ENCODE measurements at regions not wholly inside any gene's neighbourhood (a gene's known extent, or its start where the extent isn't known, plus 50 kb on each side); places are given as distances from the start of the nearest gene placed in this dataset.

- DNase-seq = no peak
These were observed 50.8 kb upstream of the KCNJ6 start for GRCh38 chr21:37967036-37967435.

DNA sequence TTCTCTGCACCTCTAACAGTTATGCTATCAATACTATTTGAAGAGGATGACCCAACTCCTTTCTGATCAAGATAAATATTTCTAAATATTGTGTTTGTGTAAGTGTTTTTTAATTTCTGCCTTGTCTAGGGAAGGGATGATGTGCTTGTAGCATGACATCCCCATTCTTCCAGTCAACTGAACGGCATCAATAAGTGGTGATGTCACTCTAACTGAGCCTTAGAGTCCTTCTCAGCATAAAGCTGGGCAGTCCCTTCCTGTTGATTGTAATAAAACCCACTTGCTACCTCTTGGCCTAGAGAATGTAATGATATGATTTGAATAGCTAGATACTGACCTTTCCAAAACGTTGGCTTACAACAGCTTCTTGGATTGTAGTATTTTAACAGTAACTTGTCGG lies 52.5 kb upstream of the KCNJ6 start:
- no peak for DNase-seq

DNA sequence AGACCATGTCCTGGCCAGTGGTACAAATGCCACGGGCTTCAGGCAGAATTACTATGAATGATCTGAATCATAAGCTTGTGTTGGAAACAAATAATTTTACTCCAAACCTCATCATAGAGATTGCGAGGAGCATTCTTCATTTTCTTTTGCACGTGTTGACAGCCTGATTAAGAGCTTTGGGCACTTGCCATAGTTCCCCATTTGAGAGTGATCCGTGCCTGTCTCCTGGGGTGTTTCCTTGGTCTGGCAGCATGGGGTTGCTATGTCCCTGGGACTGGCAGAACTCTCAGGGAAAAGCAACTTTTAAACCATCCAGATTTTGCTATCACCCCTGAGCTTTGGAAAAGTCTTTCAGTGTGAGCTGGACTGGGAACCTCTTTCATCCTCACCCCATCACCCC lies 54.3 kb upstream of the KCNJ6 start:
- DNase-seq = no peak

DNA sequence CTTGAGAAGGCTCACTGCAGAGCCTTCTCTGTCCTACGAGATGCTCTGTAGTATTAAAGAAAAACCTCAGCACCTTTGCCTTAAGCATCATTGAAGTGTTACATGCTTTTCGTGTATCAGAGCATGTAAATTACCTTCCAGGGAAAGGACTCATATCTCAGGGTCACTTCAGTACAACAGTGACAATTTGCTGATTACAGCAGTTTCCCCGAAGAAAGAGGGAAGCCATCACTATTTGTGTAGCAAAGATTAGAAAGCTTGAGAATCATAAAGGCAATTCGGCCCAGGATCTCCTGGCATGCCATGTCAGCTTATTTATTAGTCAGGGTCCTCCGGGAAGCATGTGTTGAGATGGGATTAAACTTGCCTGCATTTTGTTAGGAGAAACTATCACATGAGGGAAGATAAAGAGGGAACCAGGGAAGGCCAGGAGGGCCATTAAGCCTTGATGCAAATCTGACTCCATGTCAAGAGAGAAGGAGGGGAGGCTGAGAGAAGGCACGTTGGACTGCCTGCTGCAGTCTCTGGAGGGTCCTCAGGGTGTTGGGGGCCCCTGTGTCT lies 55.2 kb upstream of the KCNJ6 start:
- DNase-seq = no peak

DNA sequence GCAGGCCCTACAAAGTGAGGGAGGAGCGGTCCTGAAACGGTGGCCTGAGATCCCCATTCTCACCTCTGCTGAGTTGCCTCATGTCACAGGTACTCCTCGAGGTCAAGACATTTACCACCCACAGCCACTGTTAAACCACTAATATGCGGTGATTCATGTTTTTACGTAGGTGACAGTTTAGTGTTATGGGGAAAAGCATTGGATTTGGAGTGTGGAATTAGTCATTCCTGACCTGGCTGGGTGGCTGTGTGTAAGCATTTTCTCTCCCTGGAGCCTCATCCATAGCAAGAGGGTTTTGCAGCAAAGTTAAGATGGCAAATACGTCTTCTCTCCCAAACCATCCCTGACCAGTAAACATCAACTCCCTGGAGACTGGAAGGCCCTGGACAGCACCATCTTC lies 57.8 kb upstream of the KCNJ6 start:
- DNase-seq = peak; percentile 75

DNA sequence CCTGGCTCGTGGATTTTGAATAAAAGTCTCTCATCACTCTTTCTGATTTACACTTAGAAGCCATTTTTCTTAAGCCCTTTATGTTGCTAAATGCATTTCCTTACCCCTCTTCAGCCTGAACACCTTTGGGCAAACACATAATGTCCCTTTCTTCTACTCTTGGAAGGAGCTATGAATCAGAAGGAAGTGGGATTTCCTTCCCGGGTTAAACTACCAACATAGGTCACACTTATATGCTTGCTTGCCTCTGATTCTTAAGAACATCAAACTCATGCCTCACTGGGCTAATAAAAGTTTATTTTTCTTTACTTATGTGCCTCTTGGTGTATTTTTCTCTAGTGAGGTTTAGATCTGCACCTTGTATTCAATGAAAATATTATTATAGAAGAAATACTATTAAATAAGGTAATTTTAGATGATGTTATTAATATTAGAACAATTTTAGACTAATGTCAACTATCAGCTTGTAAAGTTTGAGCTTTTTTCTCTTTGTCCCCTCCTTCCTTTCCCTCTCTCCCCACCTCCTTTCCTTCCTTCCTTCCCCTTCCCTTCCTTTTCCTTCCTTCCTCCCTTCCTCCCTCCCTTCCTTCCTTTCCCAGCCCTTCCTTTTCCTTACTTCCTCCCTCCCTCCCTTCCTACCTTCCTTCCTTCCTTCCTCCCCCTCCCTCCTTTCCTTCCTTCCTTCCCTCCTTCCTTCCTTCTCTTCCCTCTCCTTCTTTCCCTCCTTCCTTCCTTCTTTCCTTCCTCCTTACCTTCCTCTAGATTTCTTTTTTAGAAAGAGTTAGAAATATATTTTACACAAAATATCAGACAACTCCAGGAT lies 66.5 kb upstream of the KCNJ6 start:
- peak; percentile 37 for DNase-seq

GRCh38 chr21:37983336-37984095 lies 67.3 kb upstream of the KCNJ6 start:
- DNase-seq = peak; percentile 90

DNA sequence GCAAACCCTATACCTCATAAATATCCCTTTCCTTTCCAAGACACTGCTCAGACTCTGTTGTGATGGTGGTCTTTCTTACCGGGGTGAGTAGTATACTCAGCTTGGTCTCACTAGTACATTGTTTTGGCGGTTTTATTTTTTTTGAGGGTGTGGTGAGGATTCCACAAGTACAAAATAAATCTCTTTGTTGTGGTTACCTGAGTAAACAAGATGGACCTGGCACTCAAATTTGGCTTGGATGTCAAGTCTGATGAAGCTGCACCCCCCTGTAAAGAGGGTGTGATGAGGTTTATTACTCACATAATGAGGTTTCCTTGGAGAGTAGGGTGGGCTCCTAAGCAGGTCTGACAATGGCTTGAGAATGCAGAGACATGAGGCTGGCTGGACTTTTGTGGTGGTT lies 68.2 kb upstream of the KCNJ6 start:
- no peak for DNase-seq

- DNase-seq = no peak
These were observed 69.7 kb upstream of the KCNJ6 start for GRCh38 chr21:37986000-37986399.

DNA sequence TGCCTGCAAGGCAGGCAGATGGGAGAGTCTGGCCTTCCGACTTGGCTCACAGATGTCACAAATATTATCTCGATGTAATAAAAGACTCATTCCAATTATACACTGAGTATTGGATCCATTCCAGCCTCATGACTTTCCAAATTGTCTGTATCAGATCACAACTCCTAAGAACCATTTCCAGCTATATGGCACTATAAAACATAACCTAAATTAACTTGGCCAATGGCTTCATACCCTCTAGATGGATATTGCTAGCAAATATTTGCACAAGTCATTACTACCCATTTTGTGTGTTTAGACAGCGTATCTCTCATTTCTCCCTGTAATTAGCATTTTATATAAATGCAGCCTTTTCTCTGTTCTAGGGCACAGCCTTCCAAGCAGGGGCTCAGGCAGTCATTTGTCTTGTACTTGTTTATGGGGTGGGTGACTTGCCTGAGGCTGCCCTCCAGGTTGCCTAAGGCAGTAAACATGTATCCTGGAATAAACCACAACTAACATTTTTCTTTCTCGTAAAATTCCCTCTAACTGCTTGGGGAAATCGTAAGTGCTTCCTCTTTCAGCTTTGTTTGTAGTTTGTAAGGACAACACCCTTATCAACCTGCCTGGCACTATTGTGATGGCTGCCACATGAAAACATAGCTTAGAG lies 70.6 kb upstream of the KCNJ6 start:
- no peak for DNase-seq

- no peak for DNase-seq
These were observed 71.4 kb upstream of the KCNJ6 start for GRCh38 chr21:37987668-37988067.

DNA sequence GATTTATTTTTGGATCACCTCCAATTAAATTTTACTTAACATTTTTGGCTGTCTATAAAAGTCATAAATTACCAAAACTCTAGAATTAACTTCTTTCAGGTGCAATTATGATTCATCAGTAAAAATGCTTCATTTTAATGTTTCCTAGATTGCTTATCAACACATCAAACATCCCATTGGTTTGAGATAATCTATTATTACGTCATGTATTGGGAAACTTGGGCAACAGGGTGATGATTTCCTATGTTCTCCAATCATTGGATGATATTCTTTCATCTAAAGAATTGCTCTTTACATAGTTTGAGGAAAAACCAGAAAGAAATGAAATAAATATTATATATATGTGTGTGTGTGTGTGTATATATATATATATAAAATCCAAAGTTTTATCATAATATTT lies 76.8 kb upstream of the KCNJ6 start:
- DNase-seq = no peak

GRCh38 chr21:37994211-37994610 lies 78.0 kb upstream of the KCNJ6 start:
- no peak for DNase-seq

DNA sequence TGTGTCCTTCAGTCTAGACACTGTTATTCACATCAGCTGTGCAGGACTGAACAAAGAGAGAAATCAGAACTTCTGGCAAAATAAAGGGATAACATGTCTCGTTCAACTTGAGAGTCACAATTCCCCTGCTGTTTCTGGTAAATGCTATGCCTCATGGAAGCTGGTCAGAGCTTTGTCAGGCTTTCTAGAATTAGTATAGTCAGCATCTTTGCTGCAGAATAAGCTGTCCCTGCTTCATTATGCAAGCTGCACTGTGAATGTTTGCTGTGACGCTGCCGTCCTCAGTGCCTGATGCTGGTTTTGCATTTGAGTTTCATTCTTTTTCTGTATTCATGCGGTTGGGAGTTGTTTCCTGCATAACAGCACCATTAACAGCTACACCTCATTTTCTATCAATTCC lies 96.4 kb upstream of the KCNJ6 start:
- DNase-seq = no peak

DNA sequence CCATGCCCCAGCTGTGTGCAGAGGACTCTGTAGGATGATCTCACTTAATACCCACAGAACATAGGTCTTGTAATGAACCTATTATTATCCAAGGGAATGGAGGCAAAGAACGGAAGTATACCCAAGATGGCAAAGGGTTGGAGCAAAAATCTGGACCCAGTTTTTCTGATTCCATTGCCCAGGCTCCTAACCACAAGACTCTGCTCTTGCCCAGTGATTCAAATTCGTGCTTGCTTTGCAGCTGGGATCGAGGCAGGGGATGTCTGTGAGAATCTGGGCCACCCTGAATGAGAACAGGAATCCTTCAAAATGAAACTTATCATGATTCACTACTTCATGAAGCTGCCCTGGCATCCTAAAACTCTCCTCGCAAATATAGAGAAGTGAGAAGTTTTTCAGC lies 97.5 kb upstream of the KCNJ6 start:
- DNase-seq = no peak

GRCh38 chr21:38014298-38014697 lies 98.0 kb upstream of the KCNJ6 start:
- no peak for DNase-seq

GRCh38 chr21:38027901-38028498 lies 111.7 kb upstream of the KCNJ6 start:
- peak; percentile 64 for DNase-seq

GRCh38 chr21:38032082-38032801 lies 116.0 kb upstream of the KCNJ6 start:
- DNase-seq = no peak

- DNase-seq = no peak
These were observed 119.8 kb upstream of the KCNJ6 start for GRCh38 chr21:38036016-38036415.

DNA sequence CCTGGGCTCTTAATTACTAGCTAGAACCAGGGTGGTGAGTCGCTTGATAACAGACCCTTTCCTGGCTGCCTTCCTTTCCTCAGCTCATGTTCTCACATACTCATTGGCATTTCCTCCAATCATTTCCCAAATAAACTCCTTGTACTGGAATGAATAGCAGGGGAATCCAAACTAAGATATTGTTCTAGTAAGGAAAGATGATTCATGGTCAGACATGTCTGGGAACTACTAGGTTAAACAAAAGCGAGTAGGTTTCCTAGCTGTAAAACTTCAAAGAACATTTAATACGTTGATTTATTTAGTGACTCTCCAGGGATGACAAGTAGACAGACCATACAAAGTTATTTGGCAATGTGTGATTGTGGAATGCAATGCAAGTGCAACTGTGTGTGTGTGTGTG lies 121.2 kb upstream of the KCNJ6 start:
- peak; percentile 14 for DNase-seq

DNA sequence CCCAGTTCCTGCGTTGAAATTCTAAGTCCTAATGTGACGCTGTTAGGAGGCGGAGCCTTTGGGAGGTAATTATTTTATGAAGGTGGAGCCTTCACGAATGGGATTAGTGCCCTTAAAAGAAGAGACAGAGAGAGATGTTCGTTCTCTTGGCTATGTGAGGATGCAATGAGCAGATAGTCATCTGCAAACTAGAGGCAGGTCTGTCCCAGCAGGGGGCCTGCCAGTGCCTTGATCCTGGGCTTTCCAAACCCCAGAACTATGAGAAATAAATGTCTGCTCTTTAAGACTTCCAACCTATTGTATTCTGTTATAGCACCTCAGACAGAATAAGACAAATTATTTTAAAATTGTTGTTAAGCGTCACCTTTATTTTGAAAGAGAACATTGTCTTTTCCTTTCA lies 123.1 kb upstream of the KCNJ6 start:
- no peak for DNase-seq

DNA sequence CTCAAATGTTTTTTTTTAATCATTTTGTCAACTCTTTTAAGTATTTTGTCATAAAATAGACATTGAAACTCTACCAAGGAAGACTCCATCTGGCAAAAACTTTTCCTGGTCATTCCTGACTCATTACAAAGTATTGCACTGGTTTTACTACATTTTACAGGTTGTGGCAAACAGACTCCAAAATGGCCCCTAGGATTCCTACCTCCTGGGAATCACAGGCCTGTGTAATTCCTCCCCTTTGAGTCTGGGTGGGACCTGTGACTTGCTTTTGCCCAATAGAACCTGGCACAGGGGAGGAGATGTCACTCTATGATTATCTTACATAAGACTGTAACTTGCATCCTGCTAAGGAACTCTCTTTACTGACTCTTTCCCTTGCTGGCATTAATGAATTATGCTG lies 123.6 kb upstream of the KCNJ6 start:
- DNase-seq = no peak

GRCh38 chr21:38041493-38041892 lies 125.2 kb upstream of the KCNJ6 start:
- no peak for DNase-seq
